ENCODE measurements at regions not wholly inside any gene's neighbourhood (a gene's known extent, or its start where the extent isn't known, plus 50 kb on each side); places are given as distances from the start of the nearest gene placed in this dataset.

GRCh38 chr17:77708936-77709335 lies 249.6 kb upstream of the TNRC6C start:
- TF ChIP-seq, protein P1, sequence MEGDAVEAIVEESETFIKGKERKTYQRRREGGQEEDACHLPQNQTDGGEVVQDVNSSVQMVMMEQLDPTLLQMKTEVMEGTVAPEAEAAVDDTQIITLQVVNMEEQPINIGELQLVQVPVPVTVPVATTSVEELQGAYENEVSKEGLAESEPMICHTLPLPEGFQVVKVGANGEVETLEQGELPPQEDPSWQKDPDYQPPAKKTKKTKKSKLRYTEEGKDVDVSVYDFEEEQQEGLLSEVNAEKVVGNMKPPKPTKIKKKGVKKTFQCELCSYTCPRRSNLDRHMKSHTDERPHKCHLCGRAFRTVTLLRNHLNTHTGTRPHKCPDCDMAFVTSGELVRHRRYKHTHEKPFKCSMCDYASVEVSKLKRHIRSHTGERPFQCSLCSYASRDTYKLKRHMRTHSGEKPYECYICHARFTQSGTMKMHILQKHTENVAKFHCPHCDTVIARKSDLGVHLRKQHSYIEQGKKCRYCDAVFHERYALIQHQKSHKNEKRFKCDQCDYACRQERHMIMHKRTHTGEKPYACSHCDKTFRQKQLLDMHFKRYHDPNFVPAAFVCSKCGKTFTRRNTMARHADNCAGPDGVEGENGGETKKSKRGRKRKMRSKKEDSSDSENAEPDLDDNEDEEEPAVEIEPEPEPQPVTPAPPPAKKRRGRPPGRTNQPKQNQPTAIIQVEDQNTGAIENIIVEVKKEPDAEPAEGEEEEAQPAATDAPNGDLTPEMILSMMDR (IDR thresholded peaks at IDR 0.05; ENCODE audit: low read depth, low read length, missing input control) = no peak
- TF ChIP-seq FOXA1 (IDR thresholded peaks at IDR 0.05) = no peak
- TF ChIP-seq TAF1 (conservative IDR thresholded peaks at IDR 0.05) = no peak
- TF ChIP-seq, protein P2, sequence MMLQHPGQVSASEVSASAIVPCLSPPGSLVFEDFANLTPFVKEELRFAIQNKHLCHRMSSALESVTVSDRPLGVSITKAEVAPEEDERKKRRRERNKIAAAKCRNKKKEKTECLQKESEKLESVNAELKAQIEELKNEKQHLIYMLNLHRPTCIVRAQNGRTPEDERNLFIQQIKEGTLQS (IDR thresholded peaks at IDR 0.05) = no peak

Measured in liver (tissue), 3 donors.